Dedifferentiated amniotic fluid mesenchymal stem cell (primary cell): ENCODE measurements at regions not wholly inside any gene's neighbourhood (a gene's known extent, or its start where the extent isn't known, plus 50 kb on each side); places are given as distances from the start of the nearest gene placed in this dataset.

Experiments used
- DNase-seq: peaks from one replicate; pipeline ENCODE4 v3.0.0-alpha.2; 2016; ENCODE audit errors: extremely low spot score

GRCh38 chr22:27008454-27008853 is 351.1 kb downstream of the MIAT start:
- DNase-seq = no peak

DNA sequence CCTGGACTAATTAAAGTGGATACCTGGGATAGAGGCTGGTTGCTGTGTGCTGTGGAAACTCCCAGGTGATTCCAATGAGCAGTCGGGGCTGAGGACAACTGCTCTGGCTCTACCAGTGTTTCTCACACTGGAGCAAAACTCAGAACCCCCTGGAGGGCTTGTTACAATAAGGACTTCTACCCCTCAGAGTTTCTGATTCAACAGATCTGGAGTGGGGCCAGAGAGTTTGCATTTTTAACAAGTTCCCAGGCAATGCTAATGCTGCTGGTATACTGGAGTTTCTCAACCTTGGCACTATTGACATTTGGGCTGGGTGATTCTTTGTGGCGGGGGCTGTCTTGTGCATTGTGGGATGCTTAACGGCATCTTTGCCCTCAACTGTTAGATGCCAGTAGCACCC is 353.7 kb downstream of the MIAT start:
- DNase-seq = no peak

DNA sequence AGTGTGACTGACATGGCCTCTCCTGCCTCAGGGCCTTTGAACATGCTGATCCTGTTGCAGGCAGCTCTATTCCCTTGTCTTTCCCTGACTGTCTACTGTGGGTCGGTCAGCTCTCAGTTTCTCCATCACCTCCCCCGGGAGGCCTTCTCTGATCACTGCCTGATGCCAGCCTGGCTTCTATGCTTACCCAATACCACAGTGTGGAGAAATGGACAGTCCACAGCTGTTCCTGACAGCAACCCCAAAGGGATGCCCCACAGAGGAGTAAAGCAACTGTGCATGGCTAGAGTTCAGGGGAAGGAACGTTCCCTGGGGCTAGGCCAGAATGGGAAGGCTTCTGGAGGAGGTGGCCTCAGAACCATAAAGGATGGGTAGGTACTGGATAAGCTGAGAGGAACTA is 354.3 kb downstream of the MIAT start:
- no peak for DNase-seq

GRCh38 chr22:27019827-27020226 is 362.4 kb downstream of the MIAT start:
- no peak for DNase-seq

DNA sequence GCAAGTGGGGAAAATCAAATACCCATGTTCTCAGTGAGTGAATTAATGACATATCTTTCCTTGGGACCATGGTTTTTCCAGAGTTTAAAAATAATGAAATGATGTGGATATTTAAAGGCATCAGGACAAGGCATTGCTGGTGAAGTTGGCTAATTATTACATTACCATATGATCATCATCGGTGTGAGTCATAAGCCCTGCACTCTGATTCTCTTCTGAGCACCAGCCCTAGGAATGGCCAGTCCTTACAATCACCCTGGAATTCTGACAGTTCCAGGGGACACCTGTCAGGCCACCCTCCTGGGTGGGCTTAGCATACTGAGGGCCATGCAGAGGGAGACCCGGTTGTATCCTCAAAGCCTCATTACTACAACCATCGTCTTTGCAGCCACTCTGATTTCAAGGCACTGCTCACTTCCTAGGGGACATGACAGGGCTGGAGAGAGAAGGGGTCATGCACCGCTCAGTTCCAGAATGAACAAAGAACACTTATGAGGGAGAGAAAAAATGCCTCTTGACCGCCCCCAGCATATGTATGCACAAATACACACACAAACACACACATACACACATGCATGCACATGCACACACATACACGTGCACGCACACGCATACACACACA is 365.0 kb downstream of the MIAT start:
- no peak for DNase-seq

GRCh38 chr22:27022896-27023361 is 365.5 kb downstream of the MIAT start:
- DNase-seq = no peak

DNA sequence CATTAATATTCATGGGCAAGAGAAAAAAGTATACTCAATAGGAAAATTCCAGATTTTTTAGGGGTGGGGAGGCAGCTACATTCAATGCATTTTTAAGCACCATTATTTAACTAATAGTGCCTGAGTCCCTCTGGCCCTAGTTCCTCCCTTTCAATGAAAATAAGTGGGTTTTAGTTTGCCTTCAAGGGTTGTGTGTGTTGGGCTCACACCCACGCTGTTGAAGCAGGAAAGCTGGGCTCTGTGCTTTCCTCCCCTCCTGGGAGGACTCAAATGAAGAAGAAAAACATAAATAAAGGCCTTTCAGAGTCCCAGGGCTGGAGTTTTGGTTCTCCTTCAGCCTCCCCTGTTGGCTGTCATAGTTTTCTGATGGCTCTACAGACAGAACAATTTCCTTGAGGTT is 366.2 kb downstream of the MIAT start:
- DNase-seq = no peak

GRCh38 chr22:27024982-27025381 is 367.6 kb downstream of the MIAT start:
- no peak for DNase-seq

DNA sequence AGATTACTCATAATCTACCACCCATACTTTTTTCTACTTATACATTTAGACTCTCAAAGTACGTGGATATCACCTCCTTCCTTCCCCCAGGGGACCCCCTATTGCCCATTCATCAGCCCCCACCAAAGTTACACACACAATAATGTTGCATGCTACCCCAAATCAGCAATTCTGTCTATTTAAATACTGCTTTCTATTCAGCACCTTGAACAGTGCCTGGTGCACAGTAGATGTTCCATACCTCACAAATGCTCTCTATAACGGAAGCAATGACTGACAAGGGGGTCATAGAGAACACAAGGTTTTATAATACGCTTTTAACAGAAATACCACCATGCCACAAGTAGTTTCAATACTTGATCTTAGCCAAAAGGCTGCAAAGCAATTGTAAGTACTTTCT is 370.7 kb downstream of the MIAT start:
- no peak for DNase-seq

DNA sequence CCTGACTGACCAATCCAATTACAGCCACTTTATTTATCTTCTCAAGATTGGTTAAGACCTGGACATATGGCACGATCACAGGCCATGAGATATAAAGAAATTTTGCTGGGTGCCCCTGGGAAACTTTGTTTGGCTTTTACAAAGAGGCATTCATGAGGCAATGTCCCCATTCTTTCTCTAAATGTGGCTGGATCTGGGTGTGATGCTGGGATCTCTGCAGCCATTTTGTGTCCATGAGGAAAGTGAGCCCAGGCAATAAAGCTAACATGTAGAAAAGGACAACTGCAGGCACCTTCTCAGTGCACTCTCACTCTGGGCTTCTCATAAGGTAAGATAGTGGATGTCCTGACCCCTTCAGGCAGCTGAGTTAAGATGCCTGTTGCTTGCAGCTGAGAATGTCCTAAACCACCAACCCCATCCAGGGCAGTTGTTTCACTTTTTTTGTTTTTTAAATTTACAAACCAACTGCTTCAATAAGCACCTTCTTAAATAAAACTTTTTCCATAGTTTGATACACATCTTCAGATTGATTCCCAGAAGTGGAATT is 372.3 kb downstream of the MIAT start:
- no peak for DNase-seq

- no peak for DNase-seq
Measured at GRCh38 chr22:27032091-27032761, 374.8 kb downstream of the MIAT start.

DNA sequence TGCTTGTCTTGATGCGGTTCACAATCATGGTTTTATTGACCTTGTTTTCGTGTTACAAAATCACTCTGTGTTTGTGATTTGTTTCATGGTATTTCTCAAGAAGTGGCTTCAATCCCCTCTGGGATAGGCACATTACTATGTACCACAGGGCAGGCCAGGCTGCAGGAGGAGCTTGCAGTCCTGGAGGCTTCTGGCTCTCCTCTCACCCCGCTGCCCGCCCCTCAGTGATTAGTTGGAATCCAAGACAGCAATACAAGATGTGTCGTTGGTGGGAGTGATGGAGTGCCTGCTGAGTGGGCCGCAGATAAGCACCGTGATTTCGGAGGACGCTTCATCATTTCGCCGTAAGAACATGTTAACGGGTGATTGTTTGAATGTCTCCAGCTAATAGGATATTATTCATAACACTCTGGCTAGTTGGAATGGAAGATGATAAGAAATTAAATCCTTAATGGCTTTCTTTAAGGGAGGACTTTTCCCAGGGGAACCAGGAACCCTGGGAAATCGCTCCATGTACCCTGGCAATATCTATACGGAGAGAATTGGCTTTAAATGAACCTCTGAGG is 384.4 kb downstream of the MIAT start:
- DNase-seq = no peak

GRCh38 chr22:27043262-27043661 is 385.9 kb downstream of the MIAT start:
- no peak for DNase-seq

GRCh38 chr22:27045103-27045947 is 387.9 kb downstream of the MIAT start:
- DNase-seq = peak; percentile 18

- DNase-seq = no peak
Measured at GRCh38 chr22:27046086-27046485, 388.7 kb downstream of the MIAT start.

GRCh38 chr22:27046603-27047002 is 389.2 kb downstream of the MIAT start:
- no peak for DNase-seq

GRCh38 chr22:27050771-27051170 is 393.4 kb downstream of the MIAT start:
- DNase-seq = no peak

- DNase-seq = no peak
Measured at GRCh38 chr22:27051407-27051806, 394.0 kb downstream of the MIAT start.

GRCh38 chr22:27057717-27058116 is 400.3 kb downstream of the MIAT start:
- no peak for DNase-seq

DNA sequence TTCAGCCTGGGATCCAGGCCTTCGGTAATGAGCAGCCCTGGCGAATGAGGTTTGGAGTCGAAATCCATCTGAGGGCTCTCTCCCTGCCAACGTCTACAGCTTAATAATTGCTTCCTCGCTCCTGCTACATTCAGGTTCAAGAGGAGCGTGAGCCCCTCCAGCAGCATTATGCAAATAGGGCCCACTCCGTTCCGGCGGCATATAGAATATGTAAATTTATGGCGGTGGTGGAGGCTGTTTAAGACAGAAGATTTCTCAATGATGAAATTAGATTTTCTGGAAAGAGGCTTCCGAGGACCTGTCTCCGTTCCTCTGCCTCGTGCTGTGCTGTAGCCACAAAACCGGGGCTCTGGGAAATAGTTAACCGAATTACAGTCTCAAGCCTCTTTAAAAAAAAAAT is 402.8 kb downstream of the MIAT start:
- DNase-seq = no peak

DNA sequence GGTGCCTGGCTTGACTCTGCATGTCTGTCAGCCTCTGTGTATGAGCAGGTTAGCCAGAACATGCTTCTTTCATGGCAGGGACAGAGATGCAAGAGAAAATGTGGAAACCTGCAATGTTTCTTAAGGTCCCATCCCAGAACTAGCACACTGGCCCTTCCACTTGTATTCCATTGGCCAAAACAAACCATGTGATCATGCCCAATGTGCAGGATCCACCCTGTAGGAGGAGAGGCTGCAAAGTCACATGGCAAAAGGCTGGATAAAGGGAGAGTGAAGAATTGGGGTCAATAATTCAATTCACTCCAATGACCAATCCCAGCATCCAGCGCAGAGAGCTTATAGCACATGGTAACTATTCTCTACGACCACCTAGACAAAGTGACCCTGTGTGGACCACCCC is 405.5 kb downstream of the MIAT start:
- DNase-seq = no peak

GRCh38 chr22:27063406-27063805 is 406.0 kb downstream of the MIAT start:
- no peak for DNase-seq
